NB4 (cell line): ENCODE measurements at regions not wholly inside any gene's neighbourhood (a gene's known extent, or its start where the extent isn't known, plus 50 kb on each side); places are given as distances from the start of the nearest gene placed in this dataset.

Experiments used
- DNase-seq: peaks from one replicate; pipeline ENCODE4 v3.0.0; 2010; ENCODE audit warnings: low read depth
- H3K4me3 ChIP-seq: one replicate; pipeline ENCODE4 v1.5.1; 2011; ENCODE audit warnings: mild to moderate bottlenecking, low read depth, low read length, moderate library complexity
- CTCF ChIP-seq: IDR thresholded peaks from one replicate; pipeline ENCODE4 v1.5.1; 2012; ENCODE audit warnings: low read depth, low read length
- MAX ChIP-seq: IDR thresholded peaks from 2 replicates; pipeline ENCODE4 v1.6.1; 2011; ENCODE audit warnings: low read depth, low read length
- MYC ChIP-seq: IDR thresholded peaks from 2 replicates; pipeline ENCODE4 v1.6.1; 2011; ENCODE audit warnings: low read depth, low read length
- POLR2A ChIP-seq: IDR thresholded peaks from 2 replicates; pipeline ENCODE4 v1.6.1; 2011; ENCODE audit warnings: mild to moderate bottlenecking; ENCODE audit not compliant: insufficient read length; ENCODE audit errors: extremely low read depth

GRCh38 chr7:24492576-24492975 is 80.7 kb upstream of the PALS2 start:
- TF ChIP-seq MYC: no peak
- no peak for TF ChIP-seq POLR2A
- TF ChIP-seq CTCF: no peak
- no peak for TF ChIP-seq MAX
- H3K4me3 ChIP-seq: no peak overlapping the region
- no peak for DNase-seq

GRCh38 chr7:24494832-24495231 is 78.4 kb upstream of the PALS2 start:
- no peak for TF ChIP-seq CTCF
- TF ChIP-seq MYC: no peak
- no peak for TF ChIP-seq POLR2A
- TF ChIP-seq MAX: no peak
- no peak for DNase-seq
- no peak overlapping the region for H3K4me3 ChIP-seq

GRCh38 chr7:24496036-24496435 is 77.2 kb upstream of the PALS2 start:
- DNase-seq: no peak
- H3K4me3 ChIP-seq: no peak overlapping the region
- TF ChIP-seq POLR2A (no peak), CTCF (no peak), MYC (no peak), MAX (no peak)

GRCh38 chr7:24498439-24498838 is 74.8 kb upstream of the PALS2 start:
- TF ChIP-seq CTCF (no peak), MAX (no peak), MYC (no peak), POLR2A (no peak)
- DNase-seq: no peak
- H3K4me3 ChIP-seq: no peak overlapping the region

- H3K4me3 ChIP-seq: no peak overlapping the region
- TF ChIP-seq POLR2A (no peak), MAX (no peak), MYC (no peak), CTCF (no peak)
- no peak for DNase-seq
These were observed 73.4 kb upstream of the PALS2 start for GRCh38 chr7:24499871-24500270.

GRCh38 chr7:24500599-24500998 is 72.7 kb upstream of the PALS2 start:
- TF ChIP-seq MAX (no peak), POLR2A (no peak), CTCF (no peak), MYC (no peak)
- H3K4me3 ChIP-seq: no peak overlapping the region
- no peak for DNase-seq
